Stomach smooth muscle (tissue), 2 donors: ENCODE measurements at regions not wholly inside any gene's neighbourhood (a gene's known extent, or its start where the extent isn't known, plus 50 kb on each side); places are given as distances from the start of the nearest gene placed in this dataset.

ENCODE experiments used
- H3K27ac ChIP-seq: one replicate; pipeline ENCODE4 v1.7.0; 2013; ENCODE audit warnings: mild to moderate bottlenecking, low read length, inconsistent platforms
- H3K27me3 ChIP-seq, 2 donors: one replicate each; pipeline ENCODE4 v1.7.0; 2013; ENCODE audit warnings: low read length in 2 of 2; ENCODE audit not compliant: insufficient read depth in 2 of 2, control insufficient read depth in 1 of 2
- H3K36me3 ChIP-seq, 2 donors: one replicate each; pipeline ENCODE4 v1.7.0; 2013; ENCODE audit warnings: low read length in 2 of 2; ENCODE audit not compliant: control insufficient read depth in 2 of 2, insufficient read depth in 2 of 2
- H3K4me1 ChIP-seq: one replicate; pipeline ENCODE4 v1.7.0; 2013; ENCODE audit warnings: low read length; ENCODE audit not compliant: control insufficient read depth, insufficient read depth
- H3K4me3 ChIP-seq, 2 donors: one replicate each; pipeline ENCODE4 v1.7.0; 2013; ENCODE audit warnings: low read length in 2 of 2
- H3K9ac ChIP-seq, 2 donors: one replicate each; pipeline ENCODE4 v1.7.0; 2013; ENCODE audit warnings: low read length in 2 of 2, mild to moderate bottlenecking in 1 of 2
- H3K9me3 ChIP-seq, 2 donors: one replicate each; pipeline ENCODE4 v1.7.0; 2013; ENCODE audit warnings: low read length in 2 of 2; ENCODE audit not compliant: control insufficient read depth in 2 of 2
- donor health status: healthy.
- donor health status: Pancreatic carcinoma.

- Histone ChIP-seq H3K27ac (no peak overlapping the region), H3K27me3 (no peaks in the 10 kb centered on the region), H3K4me3 (no peak overlapping the region), H3K4me1 (peaks cover 15% of the 10 kb centered on the region), H3K36me3 (no peaks in the 10 kb centered on the region), H3K9me3 (no peaks in the 10 kb centered on the region), H3K9ac (no peak overlapping the region)
These were observed 85.1 kb upstream of the PIAS1 start for GRCh38 chr15:67968966-67969365.

DNA sequence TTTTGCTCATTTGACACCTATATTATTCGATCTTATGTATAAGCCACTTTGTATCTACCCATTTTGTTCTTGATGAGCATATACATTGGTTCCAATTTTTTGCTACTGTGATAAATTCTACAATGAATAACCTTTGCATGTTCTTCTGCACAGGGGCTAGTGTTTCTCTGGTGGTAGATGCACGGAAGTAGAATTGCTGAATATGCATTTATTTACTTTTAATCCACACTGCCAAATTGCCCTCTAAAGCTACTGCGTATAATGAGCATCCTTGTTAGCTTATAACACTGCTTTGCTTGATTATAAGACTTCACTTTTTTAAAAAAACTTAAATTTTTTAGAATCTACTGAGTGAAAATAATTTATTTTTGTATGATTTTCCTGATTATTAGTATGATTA, 84.2 kb upstream of the PIAS1 start:
- no peaks in the 10 kb centered on the region for H3K9me3 ChIP-seq
- no peaks in the 10 kb centered on the region for H3K36me3 ChIP-seq
- H3K27ac ChIP-seq = no peak overlapping the region
- H3K9ac ChIP-seq = no peak overlapping the region
- peaks cover 15% of the 10 kb centered on the region for H3K4me1 ChIP-seq
- no peak overlapping the region for H3K4me3 ChIP-seq
- H3K27me3 ChIP-seq = no peaks in the 10 kb centered on the region

DNA sequence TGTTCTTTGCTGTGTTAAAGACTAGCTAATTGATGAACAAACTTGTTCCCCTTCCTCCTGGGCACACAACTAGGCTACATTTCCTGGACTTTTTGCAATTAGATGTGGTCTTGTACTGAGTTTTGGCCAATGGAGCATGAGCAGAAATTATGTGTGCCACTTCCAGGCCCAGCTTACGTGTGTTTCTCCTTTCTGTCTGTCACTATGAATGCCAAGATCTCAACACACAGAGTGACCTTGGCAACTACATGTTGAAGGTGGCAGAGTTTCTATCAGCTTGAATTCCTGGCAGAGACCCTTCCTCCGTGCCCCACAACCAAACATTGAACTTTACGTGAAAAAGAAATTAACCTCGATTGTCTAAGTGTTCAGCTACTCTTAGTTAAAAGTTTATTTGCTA, 81.7 kb upstream of the PIAS1 start:
- no peak overlapping the region for H3K4me3 ChIP-seq
- no peaks in the 10 kb centered on the region for H3K27me3 ChIP-seq
- no peak overlapping the region for H3K27ac ChIP-seq
- H3K9me3 ChIP-seq = no peaks in the 10 kb centered on the region
- no peak overlapping the region for H3K9ac ChIP-seq
- no peaks in the 10 kb centered on the region for H3K36me3 ChIP-seq
- peaks cover 15% of the 10 kb centered on the region for H3K4me1 ChIP-seq

- no peaks in the 10 kb centered on the region for H3K27me3 ChIP-seq
- H3K4me1 ChIP-seq = peaks cover 2% of the 10 kb centered on the region
- H3K4me3 ChIP-seq = no peak overlapping the region
- H3K9me3 ChIP-seq = no peaks in the 10 kb centered on the region
- no peak overlapping the region for H3K9ac ChIP-seq
- no peak overlapping the region for H3K27ac ChIP-seq
- H3K36me3 ChIP-seq = no peaks in the 10 kb centered on the region
These were observed 80.3 kb upstream of the PIAS1 start for GRCh38 chr15:67973846-67974245.

DNA sequence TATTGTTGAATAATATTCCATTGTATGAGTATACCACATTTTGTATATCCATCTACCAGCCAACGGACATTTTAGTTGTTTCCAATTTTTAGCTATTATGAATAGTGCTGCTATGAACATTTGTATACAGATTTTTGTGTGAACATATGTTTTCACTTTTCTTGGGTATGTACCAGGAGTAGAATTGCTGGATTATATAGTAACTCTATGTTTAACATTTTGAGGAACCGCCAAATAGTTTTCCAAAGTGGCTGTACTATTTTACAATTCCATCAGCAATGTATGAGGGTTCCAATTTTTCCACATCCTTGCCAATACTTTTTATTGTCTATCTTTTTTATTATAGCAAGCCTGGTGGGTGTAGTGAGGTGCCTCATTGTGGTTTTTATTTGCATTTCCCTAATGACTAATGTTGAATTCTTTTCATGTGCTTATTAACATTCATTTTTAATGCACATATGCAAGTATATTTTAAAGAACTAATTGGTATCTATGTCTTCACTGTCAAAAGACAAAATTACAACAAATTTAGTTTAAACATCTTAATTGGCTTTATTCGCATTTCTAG, 77.5 kb upstream of the PIAS1 start:
- no peak overlapping the region for H3K27ac ChIP-seq
- no peak overlapping the region for H3K4me3 ChIP-seq
- H3K9me3 ChIP-seq = no peaks in the 10 kb centered on the region
- H3K27me3 ChIP-seq = no peaks in the 10 kb centered on the region
- no peak overlapping the region for H3K9ac ChIP-seq
- H3K36me3 ChIP-seq = no peaks in the 10 kb centered on the region
- H3K4me1 ChIP-seq = no peaks in the 10 kb centered on the region

GRCh38 chr15:67977414-67978089, 76.6 kb upstream of the PIAS1 start:
- no peaks in the 10 kb centered on the region for H3K9me3 ChIP-seq
- H3K27ac ChIP-seq = no peak overlapping the region
- H3K4me1 ChIP-seq = no peaks in the 10 kb centered on the region
- H3K36me3 ChIP-seq = no peaks in the 10 kb centered on the region
- H3K27me3 ChIP-seq = no peaks in the 10 kb centered on the region
- H3K9ac ChIP-seq = no peak overlapping the region
- H3K4me3 ChIP-seq = no peak overlapping the region

DNA sequence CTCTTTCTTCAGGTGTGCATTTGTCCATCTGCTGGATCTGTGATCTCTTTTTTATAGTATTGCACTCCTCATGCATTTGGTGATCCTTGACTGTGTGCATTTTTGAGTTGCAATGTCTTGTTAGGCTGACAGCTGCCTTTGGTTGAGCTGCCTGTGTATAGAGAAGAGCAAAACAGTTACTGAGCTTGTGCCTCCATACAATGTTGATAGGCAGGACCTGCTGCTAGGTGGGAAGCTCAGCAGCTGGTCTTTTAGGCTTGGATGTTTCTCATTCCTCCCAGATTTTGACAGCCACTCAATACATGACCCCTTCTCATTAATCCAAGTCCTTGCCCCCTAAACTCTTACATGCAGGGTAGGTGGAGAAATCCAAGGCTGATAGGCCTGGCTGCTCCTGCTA, 74.8 kb upstream of the PIAS1 start:
- no peak overlapping the region for H3K9ac ChIP-seq
- H3K27ac ChIP-seq = no peak overlapping the region
- no peak overlapping the region for H3K4me3 ChIP-seq
- no peaks in the 10 kb centered on the region for H3K36me3 ChIP-seq
- H3K4me1 ChIP-seq = no peaks in the 10 kb centered on the region
- H3K9me3 ChIP-seq = no peaks in the 10 kb centered on the region
- no peaks in the 10 kb centered on the region for H3K27me3 ChIP-seq

GRCh38 chr15:67980171-67980570, 73.9 kb upstream of the PIAS1 start:
- Histone ChIP-seq H3K4me1 (no peaks in the 10 kb centered on the region), H3K27me3 (no peaks in the 10 kb centered on the region), H3K4me3 (no peak overlapping the region), H3K27ac (no peak overlapping the region), H3K9me3 (no peaks in the 10 kb centered on the region), H3K36me3 (no peaks in the 10 kb centered on the region), H3K9ac (no peak overlapping the region)

DNA sequence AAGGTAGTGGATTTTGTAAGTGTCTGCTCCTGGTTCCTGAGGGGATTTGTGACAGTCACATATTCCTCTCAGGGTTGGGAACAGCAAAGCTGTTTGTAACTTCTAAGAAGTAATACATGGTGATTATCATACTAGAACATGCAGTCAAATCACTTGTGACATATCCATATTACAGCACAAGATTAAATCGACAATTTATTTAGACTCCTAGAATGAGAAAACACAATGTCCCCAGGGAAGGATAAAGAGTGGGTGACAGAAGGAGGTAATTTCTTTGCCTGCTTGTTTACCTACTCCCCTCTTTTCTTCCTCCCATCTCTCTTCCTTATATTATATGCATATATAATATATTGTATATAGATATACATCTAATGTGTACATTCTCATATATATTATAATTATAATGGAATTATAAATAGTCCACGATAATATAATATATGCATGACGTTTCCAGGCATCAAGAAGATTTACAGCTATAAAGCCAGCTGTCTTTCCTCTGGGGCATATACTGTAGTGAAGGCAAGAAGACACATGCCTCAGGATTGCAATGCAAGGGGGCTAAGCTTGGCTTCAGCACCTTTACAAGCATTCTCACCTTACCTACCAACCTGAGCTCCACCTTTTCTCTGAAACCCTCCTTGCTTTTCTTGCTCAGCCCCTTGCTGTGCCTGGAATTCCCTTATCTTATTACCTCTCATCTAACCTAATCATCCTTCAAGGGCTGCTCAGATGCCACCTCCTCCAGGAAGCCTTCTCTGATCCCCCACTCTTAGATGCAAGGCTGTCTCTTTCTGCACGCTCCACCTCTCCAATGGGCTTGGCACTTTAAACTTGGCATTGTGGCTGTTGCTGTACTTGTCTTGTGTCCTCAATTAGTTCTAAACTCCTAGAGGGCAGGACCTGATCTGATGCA, 73.1 kb upstream of the PIAS1 start:
- Histone ChIP-seq H3K9ac (no peak overlapping the region), H3K4me3 (no peak overlapping the region), H3K27ac (no peak overlapping the region), H3K4me1 (no peaks in the 10 kb centered on the region), H3K36me3 (no peaks in the 10 kb centered on the region), H3K27me3 (no peaks in the 10 kb centered on the region), H3K9me3 (no peaks in the 10 kb centered on the region)

GRCh38 chr15:67981848-67982247, 72.3 kb upstream of the PIAS1 start:
- H3K9ac ChIP-seq = no peak overlapping the region

GRCh38 chr15:67991706-67992105, 62.4 kb upstream of the PIAS1 start:
- H3K36me3 ChIP-seq = no peaks in the 10 kb centered on the region
- no peaks in the 10 kb centered on the region for H3K27me3 ChIP-seq
- no peak overlapping the region for H3K9ac ChIP-seq
- no peaks in the 10 kb centered on the region for H3K9me3 ChIP-seq
- no peak overlapping the region for H3K27ac ChIP-seq
- H3K4me1 ChIP-seq = no peaks in the 10 kb centered on the region
- no peak overlapping the region for H3K4me3 ChIP-seq

More at GRCh38 chr15:67981848-67982247, 72.3 kb upstream of the PIAS1 start:
- Histone ChIP-seq H3K27ac (no peak overlapping the region), H3K27me3 (no peaks in the 10 kb centered on the region), H3K4me3 (no peak overlapping the region), H3K4me1 (no peaks in the 10 kb centered on the region), H3K9me3 (no peaks in the 10 kb centered on the region), H3K36me3 (no peaks in the 10 kb centered on the region)
